ELF-1 (cell line): ENCODE measurements at regions not wholly inside any gene's neighbourhood (a gene's known extent, or its start where the extent isn't known, plus 50 kb on each side); places are given as distances from the start of the nearest gene placed in this dataset.
A peak's percentile ranks its signal among the peaks of the same experiment; 100 is the strongest.
"Not testable (repeated sequence)": the region's sequence is repeated elsewhere in the genome, so short reads cannot be mapped to it uniquely, and the experiment has no call there.

ENCODE experiments used
- DNase-seq: peaks from one replicate; pipeline ENCODE4 v3.0.0-alpha.2; 2016; ENCODE audit warnings: low read depth, low spot score

- peak; percentile 77 for DNase-seq
Observed at GRCh38 chr2:47653902-47654789, 83.4 kb upstream of the KCNK12 start.

- DNase-seq = no peak
Observed at GRCh38 chr2:47653036-47653435, 82.3 kb upstream of the KCNK12 start.

GRCh38 chr2:47652061-47652690 is 81.4 kb upstream of the KCNK12 start:
- DNase-seq = no peak

GRCh38 chr2:47651296-47651695 is 80.5 kb upstream of the KCNK12 start:
- DNase-seq = no peak

GRCh38 chr2:47650001-47650535 is 79.3 kb upstream of the KCNK12 start:
- no peak for DNase-seq

GRCh38 chr2:47645246-47645645 is 74.5 kb upstream of the KCNK12 start:
- no peak for DNase-seq

GRCh38 chr2:47644351-47644750 is 73.6 kb upstream of the KCNK12 start:
- DNase-seq = no peak

- no peak for DNase-seq
Observed at GRCh38 chr2:47641366-47641765, 70.6 kb upstream of the KCNK12 start.

GRCh38 chr2:47640356-47640755 is 69.6 kb upstream of the KCNK12 start:
- DNase-seq = no peak

GRCh38 chr2:47639467-47639866 is 68.7 kb upstream of the KCNK12 start:
- no peak for DNase-seq

GRCh38 chr2:47638430-47638829 is 67.6 kb upstream of the KCNK12 start:
- no peak for DNase-seq

- no peak for DNase-seq
Observed at GRCh38 chr2:47636596-47637264, 65.9 kb upstream of the KCNK12 start.

- no peak for DNase-seq
Observed at GRCh38 chr2:47636176-47636575, 65.4 kb upstream of the KCNK12 start.

- DNase-seq = no peak
Observed at GRCh38 chr2:47632754-47633153, 62.0 kb upstream of the KCNK12 start.

GRCh38 chr2:47631792-47632398 is 61.1 kb upstream of the KCNK12 start:
- peak; percentile 47 for DNase-seq

GRCh38 chr2:47631306-47631705 is 60.5 kb upstream of the KCNK12 start:
- peak; percentile 41 for DNase-seq

GRCh38 chr2:47629501-47630460 is 59.0 kb upstream of the KCNK12 start:
- no peak for DNase-seq

GRCh38 chr2:47628904-47629303 is 58.1 kb upstream of the KCNK12 start:
- no peak for DNase-seq

- no peak for DNase-seq
Observed at GRCh38 chr2:47626664-47627063, 55.9 kb upstream of the KCNK12 start.

GRCh38 chr2:47623140-47623539 is 52.4 kb upstream of the KCNK12 start:
- not testable (repeated sequence) for DNase-seq
